DMS53 treated with DMSO at 0.1 percent for 48 hours (cell line): ENCODE measurements at regions not wholly inside any gene's neighbourhood (a gene's known extent, or its start where the extent isn't known, plus 50 kb on each side); places are given as distances from the start of the nearest gene placed in this dataset.

Experiments
- DNase-seq: peaks from one replicate; lab custom pipeline; 2025; ENCODE audit not compliant: unreplicated experiment; lab: John Stamatoyannopoulos, UW

- DNase-seq: no peak
These were observed 231.3 kb downstream of the MDFIC start for GRCh38 chr7:115153176-115153575.

DNA sequence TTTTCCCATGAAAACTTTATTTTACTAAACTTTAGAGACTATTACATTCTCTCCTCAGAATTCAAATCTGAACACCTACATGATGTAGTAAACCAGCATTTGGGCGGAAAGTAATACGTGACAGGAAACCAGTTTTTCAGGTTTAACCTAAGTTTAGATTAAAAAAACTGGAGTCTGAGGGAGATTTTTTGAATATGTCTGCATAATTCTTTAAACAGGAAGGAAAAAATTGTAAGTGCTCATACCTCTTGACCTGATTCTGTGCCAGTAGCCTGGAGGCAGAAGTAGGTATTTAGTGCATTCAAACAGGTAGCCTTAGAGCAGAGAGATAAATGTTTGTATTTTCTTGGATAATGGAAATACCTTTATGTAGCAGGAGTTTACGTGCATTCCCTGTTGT lies 224.3 kb downstream of the MDFIC start:
- peak; percentile 91 for DNase-seq

- DNase-seq: no peak
These were observed 223.6 kb downstream of the MDFIC start for GRCh38 chr7:115145512-115145911.

DNA sequence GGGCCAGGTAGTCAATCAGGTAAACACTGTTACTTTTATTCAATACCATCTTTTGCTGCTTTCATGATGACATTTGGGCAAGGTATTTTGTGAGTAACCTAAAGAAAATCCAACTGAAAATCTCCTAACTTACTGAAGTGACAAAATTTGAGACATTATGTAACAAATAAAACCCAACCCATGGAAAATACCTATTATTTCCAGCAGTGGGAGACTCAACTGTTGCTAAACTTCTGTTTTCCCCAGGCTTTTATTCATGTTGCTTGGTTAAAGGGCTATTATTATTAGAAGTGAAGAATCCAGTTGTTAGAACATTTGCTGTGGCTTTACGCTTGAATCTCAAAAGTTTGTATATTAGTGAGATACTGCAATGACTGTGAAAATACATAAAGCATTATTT lies 215.9 kb downstream of the MDFIC start:
- no peak for DNase-seq

GRCh38 chr7:115136796-115137443 lies 215.0 kb downstream of the MDFIC start:
- DNase-seq: no peak

GRCh38 chr7:115135769-115136410 lies 214.0 kb downstream of the MDFIC start:
- no peak for DNase-seq

GRCh38 chr7:115135146-115135545 lies 213.3 kb downstream of the MDFIC start:
- no peak for DNase-seq

DNA sequence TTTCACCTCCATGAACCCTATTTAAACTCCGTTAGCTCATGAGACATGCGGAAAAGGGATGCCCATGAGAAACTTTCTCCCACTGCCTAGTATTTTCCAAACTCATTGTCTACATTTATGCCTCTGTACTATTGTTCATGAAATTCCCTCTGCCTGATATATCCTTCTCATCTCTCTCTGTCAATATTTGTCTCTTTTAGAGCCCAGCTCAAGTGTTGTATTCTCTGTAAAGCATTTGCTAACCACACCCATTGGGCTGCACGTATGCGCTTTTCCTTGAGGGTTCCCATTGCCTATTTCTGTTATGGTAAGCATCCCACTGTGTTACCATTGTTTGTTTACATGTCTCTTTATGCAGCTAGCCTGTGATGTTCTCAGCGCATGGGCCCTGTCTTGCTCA lies 211.4 kb downstream of the MDFIC start:
- peak; percentile 99 for DNase-seq

DNA sequence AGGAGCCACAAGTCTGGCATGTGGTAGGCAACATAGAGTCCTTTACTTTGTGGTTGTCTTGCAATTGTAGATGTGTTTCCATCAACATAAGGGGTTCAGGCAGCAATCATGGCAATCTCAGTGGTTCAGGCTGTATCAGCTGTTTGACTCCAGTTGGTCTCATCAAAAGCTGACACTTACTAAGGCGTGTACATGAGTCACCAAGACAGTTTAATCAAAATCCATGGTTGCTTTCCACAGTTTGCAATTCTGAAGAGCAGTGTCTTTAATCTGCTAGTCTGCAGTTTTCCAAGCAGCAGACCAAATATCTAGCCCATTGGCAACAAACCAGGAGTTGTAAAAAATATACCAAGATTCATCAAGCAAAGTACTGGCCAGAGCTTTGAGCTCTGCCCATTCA lies 210.2 kb downstream of the MDFIC start:
- no peak for DNase-seq

DNA sequence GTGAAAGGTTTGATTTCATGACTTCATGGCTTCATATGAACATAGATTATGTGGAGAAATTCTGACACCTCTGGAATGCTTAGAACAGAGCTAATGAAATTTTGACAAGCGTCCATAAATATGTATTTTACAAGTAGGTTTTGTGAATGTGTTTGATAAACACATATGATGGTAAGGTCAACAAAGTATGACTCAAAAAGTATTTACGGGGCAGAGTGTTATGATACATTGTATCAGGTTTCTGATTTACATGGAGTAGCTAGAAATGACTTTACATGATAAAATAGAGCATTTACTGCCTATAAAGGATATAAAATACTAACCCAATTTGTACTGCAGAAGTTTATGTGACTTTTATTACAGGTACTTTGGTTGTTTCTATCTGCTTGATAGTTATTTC lies 206.3 kb downstream of the MDFIC start:
- DNase-seq: peak; percentile 31

- DNase-seq: no peak
These were observed 205.6 kb downstream of the MDFIC start for GRCh38 chr7:115127399-115128021.

DNA sequence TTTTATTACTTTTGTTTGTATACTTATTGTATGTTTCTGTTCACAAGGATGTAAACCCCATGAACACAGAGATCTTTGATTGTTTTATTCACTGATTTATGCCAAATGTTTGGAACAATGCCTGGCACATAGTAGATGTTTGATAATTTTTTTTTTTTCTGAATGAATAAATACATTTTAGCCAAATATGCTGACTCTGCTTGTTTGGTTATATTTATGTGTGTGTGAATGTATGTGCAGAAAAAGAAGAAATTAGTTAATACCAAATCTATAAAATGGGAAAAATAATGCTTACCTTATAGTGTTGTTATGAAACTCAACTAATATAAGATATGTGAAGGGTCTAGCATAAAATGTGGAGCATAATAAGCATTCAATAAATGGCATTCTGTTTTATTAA lies 203.9 kb downstream of the MDFIC start:
- DNase-seq: no peak

GRCh38 chr7:115125312-115125711 lies 203.4 kb downstream of the MDFIC start:
- DNase-seq: no peak

DNA sequence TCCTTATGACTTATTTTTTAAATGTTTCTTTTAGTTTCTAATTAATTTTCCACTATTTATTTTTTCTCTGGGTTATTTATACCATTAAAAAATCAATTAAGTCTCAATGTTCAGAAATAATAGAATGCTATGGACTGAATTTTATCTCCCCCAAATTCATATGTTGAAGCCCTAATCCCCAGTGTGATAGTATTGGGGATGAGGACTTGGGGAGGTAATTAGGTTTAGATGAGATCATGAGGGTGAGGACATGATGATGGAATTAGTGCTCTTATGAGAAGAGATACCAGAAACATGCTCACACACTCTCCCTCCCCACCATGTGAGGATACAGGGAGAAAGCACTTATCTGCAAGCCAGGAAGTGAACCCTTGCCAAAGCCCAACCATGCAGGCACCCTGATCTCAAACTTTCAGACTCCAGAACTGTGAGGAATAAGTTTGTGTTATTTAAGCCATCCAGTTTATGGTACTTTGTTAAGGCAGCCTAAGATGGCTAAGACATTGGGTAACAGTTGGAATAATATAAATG lies 202.6 kb downstream of the MDFIC start:
- no peak for DNase-seq

- DNase-seq: no peak
These were observed 201.5 kb downstream of the MDFIC start for GRCh38 chr7:115123441-115123840.

DNA sequence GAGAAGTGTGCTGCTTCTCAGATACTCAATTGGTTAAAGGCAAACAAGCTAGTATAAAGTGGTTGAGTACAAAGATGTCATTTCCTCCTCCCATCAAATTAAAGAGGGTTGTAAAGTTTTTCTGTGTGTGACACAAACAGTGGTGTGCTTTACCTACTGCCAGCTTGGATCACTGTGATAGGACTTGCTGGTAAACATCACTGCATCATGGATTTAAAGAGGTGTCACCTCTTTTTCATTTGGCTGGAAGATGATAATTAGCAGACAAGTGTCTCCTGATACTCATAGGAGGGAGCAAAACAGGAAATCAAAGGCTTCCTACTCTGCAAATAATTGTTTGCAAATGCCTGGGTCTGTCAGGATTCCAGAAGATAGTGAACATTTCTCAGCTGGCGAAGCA lies 200.5 kb downstream of the MDFIC start:
- DNase-seq: peak; percentile 34

- no peak for DNase-seq
These were observed 195.9 kb downstream of the MDFIC start for GRCh38 chr7:115117748-115118147.

DNA sequence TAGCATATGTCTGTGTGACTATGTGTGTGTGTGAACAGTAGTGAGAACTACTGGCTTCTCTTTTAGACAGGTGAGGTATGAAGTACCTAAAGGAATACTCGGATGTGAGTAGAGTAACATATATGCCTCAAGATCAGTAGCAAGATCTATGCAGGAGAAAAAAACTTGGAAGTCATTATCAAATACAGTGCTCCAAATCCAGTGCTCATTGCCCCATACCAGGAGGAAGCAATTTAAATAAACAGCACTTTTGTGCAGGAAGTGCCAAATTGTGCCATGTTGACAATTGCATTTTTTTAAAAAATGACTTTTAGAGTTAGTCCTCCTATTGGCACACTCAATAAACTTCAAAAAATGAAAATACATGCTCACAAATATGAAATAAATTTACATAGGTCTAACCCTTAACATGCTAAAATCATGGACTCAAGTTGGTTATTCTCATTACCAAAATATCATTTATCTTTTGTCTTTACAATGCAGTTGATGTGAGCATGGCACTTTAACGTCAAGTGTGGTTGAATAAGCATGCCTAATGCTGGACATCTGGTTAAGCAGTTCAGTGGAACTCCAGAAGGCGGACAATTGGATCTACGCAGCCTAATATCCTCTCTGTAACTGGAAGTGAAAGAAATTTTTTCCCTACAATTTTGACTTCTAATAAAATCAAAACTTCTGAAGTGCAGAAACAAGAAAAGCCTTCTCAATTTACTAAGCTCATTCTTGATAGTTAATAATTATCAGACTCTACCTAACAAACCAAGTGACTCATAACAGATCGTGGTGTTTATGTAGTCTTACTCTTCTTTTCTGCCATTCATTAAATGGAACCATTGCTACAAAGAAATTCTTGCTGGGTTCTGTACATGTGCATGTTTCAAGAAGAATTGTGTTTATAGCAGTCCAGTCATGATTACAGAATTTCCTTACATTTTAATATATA lies 195.2 kb downstream of the MDFIC start:
- DNase-seq: peak; percentile 69

DNA sequence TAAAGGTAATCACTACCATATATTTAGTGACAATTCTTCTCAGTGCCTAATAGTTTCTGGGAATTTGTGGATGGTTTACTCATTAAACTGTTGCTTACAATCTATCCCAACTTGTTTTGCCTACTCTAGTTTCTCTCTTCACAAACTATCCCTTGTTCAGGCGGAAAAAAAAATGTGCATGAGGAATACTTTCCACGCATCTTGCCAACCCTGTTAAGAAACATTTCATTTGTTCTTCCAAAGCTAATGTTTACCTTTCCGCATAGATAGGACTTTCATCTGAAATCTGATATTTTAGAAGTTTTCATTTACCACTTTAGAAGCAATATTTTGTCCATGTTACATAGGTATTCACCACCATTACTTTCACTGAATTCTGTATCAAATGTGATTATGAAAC lies 191.9 kb downstream of the MDFIC start:
- DNase-seq: no peak

DNA sequence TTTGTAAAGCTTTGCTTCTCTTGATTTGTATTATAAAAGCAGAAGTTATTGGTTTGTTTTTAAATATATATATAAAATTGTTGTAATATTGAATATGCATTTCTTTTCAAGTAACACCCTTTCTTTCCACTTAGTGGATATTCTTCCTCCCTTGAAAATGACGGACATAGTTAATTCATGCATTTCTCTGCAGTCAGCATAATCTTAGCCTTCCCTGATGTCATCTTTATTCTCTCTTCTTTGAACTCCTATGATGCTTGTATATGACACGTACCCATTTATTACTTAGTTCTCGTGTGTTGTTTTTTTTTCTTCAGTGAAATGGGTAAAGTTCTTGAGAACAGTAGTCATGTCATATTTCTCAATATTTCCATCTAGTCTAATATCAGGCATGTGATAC lies 191.2 kb downstream of the MDFIC start:
- no peak for DNase-seq

GRCh38 chr7:115110523-115110922 lies 188.6 kb downstream of the MDFIC start:
- DNase-seq: no peak
